Omental fat pad (tissue), 3 donors: ENCODE measurements at regions not wholly inside any gene's neighbourhood (a gene's known extent, or its start where the extent isn't known, plus 50 kb on each side); places are given as distances from the start of the nearest gene placed in this dataset.

Experiments used
- ATAC-seq: fragments of 150-250 bp; one replicate; pipeline ENCODE4 v1.9.1; 2016; ENCODE audit warnings: mild to moderate bottlenecking, moderate library complexity; ENCODE audit not compliant: low FRiP score
- DNase-seq: peaks from one replicate; pipeline ENCODE4 v3.0.0-alpha.2; 2019; ENCODE audit warnings: low spot score
- CTCF ChIP-seq, 3 donors: fragments of 450-650 bp; IDR thresholded peaks; one replicate each; pipeline ENCODE4 v1.5.1; 2016 to 2017; ENCODE audit warnings: antibody characterized with exemption in 3 of 3, mild to moderate bottlenecking in 3 of 3, moderate library complexity in 2 of 3

- ATAC-seq (no peak), DNase-seq (no peak)
- TF ChIP-seq CTCF (IDR thresholded peaks at IDR 0.05), result no peak
Observed at GRCh38 chrX:51406688-51407519, 74.3 kb downstream of the NUDT10 start.

DNA sequence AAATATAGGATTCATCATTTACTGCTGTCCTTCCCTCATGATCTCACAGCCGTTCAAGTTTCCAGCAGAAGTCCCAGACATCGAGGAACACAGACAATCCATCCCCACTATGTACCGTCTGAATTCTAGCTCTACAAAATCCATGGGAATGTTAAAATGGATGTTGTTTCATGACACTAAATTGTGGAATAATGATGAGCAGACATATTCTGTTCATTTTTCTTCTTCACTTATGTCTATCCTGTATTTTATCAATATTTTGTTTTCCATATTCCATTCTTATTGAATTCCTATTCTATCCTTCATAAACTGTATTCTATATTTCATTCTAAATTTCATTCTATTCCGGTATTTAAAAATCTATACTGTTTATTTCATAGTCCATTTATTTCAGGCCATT is 71.8 kb downstream of the NUDT10 start:
- ATAC-seq, result no peak
- no peak for DNase-seq
- no peak for TF ChIP-seq CTCF (IDR thresholded peaks at IDR 0.05)

DNA sequence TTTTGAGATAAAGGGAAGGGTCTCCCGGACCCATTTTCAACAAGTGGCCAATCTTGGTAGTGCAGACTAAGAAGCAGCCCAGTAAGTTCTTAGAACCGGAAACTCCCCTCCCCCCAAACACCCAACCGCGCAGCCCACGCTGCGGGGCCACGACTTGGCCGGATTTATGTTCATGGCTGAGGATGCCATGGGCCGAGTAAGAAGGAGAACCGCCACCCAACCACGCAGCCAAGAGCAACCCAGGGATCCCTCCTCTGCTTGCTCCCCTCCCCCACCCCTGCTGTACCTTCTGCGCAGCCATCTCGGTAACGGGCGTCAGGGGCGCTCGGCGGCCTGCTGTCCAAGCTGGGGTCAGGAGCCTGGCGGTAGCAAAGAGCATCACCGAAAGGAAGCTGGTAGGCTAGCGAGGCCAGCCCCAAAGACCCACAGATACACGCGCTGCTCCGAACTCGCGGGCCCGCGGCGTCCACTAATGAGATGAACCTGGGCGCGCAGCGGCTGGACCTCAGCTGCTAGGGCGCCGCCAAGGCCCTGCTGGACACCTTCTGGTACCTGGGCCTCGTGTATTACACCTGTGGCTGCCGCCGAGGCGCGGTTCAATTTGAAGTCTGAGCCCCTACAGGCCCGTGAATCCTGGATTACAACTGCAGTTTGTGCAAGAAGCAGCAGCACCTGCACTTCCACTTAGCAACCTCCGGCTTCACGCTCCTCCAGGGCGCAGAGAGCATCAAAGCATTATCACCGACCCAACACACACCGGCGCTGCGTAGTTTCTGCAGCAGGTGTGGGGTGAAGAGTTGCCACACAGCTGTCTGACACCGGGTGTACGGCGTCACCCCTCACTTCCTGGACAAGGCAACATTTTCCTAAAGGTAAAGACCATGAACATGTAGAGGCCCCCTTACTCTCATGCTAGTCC is 63.4 kb downstream of the NUDT10 start:
- TF ChIP-seq CTCF (IDR thresholded peaks at IDR 0.05), result no peak
- DNase-seq, result no peak
- ATAC-seq, result peak; percentile 80

- DNase-seq (no peak), ATAC-seq (no peak)
- TF ChIP-seq CTCF (IDR thresholded peaks at IDR 0.05), result no peak
Observed at GRCh38 chrX:51395480-51395809, 62.8 kb downstream of the NUDT10 start.
